Neural cell (in vitro differentiated cells): ENCODE measurements at regions not wholly inside any gene's neighbourhood (a gene's known extent, or its start where the extent isn't known, plus 50 kb on each side); places are given as distances from the start of the nearest gene placed in this dataset.

Experiments
- TF ChIP-seq, protein P1 (sequence below): fragments of 450-650 bp; IDR thresholded peaks from 2 replicates; pipeline ENCODE4 v1.5.1; 2014; ENCODE audit warnings: antibody characterized with exemption, mild to moderate bottlenecking, moderate library complexity; ENCODE audit not compliant: poor library complexity, severe bottlenecking
- TF ChIP-seq, protein P2 (sequence below): IDR thresholded peaks from 2 replicates; pipeline ENCODE4 v1.6.1; 2012; ENCODE audit warnings: borderline replicate concordance

DNA sequence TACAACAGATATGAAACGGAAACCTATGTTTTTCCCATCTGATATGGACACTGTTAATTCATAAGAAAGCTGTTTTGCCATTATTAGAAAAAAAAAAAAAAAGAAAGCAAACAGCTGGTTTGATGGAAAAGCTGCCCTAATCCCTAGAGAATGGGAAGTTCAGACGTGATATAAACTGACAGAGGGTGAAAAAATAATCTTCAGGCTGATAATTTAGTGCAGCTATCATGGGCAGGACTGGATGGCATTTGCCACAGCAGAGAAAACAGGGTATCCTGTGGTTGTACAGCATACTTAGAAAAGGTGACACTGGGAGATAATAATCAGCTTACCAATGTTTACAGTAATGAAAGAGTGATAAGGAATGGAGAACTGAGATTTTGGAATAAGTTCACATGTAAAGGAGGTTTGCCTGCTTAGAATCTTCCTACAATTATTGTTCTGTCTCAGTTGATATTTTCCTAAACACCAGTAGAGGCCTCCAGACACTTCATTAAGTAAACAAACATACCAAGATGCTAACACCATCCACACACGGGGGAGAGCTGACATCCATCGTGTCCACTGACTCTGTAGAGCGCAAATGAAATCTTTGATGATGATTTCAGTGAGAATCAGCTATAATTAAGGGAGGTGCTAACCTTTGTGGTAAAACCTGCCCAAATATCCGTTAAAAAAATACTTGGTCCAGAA lies 211.6 kb upstream of the MMADHC start:
- TF ChIP-seq, protein P1, sequence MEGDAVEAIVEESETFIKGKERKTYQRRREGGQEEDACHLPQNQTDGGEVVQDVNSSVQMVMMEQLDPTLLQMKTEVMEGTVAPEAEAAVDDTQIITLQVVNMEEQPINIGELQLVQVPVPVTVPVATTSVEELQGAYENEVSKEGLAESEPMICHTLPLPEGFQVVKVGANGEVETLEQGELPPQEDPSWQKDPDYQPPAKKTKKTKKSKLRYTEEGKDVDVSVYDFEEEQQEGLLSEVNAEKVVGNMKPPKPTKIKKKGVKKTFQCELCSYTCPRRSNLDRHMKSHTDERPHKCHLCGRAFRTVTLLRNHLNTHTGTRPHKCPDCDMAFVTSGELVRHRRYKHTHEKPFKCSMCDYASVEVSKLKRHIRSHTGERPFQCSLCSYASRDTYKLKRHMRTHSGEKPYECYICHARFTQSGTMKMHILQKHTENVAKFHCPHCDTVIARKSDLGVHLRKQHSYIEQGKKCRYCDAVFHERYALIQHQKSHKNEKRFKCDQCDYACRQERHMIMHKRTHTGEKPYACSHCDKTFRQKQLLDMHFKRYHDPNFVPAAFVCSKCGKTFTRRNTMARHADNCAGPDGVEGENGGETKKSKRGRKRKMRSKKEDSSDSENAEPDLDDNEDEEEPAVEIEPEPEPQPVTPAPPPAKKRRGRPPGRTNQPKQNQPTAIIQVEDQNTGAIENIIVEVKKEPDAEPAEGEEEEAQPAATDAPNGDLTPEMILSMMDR, result peak; percentile 68
- TF ChIP-seq, protein P2, sequence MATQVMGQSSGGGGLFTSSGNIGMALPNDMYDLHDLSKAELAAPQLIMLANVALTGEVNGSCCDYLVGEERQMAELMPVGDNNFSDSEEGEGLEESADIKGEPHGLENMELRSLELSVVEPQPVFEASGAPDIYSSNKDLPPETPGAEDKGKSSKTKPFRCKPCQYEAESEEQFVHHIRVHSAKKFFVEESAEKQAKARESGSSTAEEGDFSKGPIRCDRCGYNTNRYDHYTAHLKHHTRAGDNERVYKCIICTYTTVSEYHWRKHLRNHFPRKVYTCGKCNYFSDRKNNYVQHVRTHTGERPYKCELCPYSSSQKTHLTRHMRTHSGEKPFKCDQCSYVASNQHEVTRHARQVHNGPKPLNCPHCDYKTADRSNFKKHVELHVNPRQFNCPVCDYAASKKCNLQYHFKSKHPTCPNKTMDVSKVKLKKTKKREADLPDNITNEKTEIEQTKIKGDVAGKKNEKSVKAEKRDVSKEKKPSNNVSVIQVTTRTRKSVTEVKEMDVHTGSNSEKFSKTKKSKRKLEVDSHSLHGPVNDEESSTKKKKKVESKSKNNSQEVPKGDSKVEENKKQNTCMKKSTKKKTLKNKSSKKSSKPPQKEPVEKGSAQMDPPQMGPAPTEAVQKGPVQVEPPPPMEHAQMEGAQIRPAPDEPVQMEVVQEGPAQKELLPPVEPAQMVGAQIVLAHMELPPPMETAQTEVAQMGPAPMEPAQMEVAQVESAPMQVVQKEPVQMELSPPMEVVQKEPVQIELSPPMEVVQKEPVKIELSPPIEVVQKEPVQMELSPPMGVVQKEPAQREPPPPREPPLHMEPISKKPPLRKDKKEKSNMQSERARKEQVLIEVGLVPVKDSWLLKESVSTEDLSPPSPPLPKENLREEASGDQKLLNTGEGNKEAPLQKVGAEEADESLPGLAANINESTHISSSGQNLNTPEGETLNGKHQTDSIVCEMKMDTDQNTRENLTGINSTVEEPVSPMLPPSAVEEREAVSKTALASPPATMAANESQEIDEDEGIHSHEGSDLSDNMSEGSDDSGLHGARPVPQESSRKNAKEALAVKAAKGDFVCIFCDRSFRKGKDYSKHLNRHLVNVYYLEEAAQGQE, result no peak
